T-helper 2 cell treated with Interferon-gamma antibody and Interleukin-4, amounts not matched to agents 5 μg/mL and 100 μg/mL, for 36 hours (primary cell): ENCODE measurements at regions not wholly inside any gene's neighbourhood (a gene's known extent, or its start where the extent isn't known, plus 50 kb on each side); places are given as distances from the start of the nearest gene placed in this dataset.
"Not testable (repeated sequence)": the region's sequence is repeated elsewhere in the genome, so short reads cannot be mapped to it uniquely, and the experiment has no call there.

ENCODE experiments used
- DNase-seq: peaks from one replicate; pipeline ENCODE4 v3.0.0; 2021; ENCODE audit warnings: low spot score
- H3K27ac Mint-ChIP-seq: one replicate; pipeline ENCODE4 v1.8.0; 2021; ENCODE audit warnings: mild to moderate bottlenecking, mixed read lengths
- H3K27me3 Mint-ChIP-seq: one replicate; pipeline ENCODE4 v1.8.0; 2021; ENCODE audit warnings: low read depth, mixed read lengths
- H3K36me3 Mint-ChIP-seq: one replicate; pipeline ENCODE4 v1.8.0; 2021; ENCODE audit warnings: low read depth, mixed read lengths
- H3K4me1 Mint-ChIP-seq: one replicate; pipeline ENCODE4 v1.8.0; 2021; ENCODE audit warnings: low read depth, mixed read lengths
- H3K4me3 Mint-ChIP-seq: one replicate; pipeline ENCODE4 v1.8.0; 2022; ENCODE audit warnings: mild to moderate bottlenecking, moderate library complexity, mixed read lengths
- H3K9me3 Mint-ChIP-seq: one replicate; pipeline ENCODE4 v1.8.0; 2021; ENCODE audit warnings: mixed read lengths

DNA sequence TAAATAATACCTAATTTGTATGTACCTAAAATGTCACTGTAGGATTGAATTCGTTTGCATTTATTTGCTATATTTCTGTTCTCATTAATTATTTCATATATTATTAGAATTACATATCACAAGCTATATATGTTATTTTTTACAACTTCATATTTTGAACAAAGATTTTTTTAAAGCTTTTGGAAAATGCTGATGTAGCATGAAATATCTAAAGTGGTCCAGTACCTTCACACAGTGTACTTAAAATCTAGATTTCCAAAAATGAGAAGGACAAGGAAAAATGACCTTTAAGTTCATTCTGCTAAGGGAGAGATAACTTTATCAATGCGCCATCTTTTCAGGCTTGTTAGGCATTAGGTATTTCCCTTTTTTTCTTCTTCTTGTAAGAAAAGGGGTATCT lies 71.8 kb downstream of the LARP7 start:
- no peak for DNase-seq
- Mint-ChIP-seq H3K9me3 (no peaks in the 10 kb centered on the region), H3K27me3 (peaks cover 43% of the 10 kb centered on the region), H3K27ac (no peak overlapping the region), H3K4me1 (peaks cover 20% of the 10 kb centered on the region), H3K4me3 (no peak overlapping the region), H3K36me3 (peaks cover 2% of the 10 kb centered on the region)

DNA sequence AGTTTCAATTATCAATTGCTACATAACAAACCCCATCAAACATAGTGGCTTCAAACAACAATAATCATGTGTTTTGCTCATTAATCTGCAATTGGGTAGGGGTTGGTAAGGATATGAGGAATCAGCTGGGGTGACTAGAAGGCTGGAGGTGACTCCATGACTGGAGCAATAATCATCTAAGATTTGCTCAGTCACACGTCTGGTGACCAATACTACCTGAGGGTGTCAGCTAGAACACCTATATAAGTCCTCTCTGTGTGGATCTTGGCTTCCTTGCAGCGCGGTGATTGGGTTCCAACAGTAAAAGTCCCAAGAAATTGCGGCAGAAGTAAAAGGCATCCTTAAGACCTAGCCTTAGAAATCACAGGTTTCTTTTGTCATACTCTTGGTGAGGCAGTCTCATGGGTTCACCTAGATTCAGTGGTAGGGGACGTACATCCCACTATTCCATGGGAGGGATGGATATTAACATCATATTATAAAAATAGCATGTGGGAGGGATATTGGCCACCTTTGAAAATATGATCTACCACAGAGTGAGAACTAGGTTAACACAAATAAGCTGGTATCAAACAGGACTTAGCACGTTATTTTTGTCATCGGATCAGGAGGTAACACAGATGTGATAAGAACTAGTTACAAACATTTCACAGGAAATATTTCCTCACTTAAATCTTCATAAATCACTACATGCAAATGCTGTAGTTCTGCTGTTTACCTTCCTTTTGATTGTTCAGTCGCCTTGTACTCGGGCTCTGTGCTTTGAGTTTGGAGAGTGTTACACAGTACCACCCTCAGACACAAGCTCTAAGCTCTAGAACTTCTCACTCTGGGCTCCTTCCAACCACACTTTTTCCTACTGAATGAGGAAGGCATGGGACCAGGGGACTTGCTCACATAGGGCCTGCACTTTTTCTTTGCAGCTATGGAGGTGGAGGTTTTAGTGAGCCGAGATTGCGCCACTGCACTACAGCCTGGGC lies 78.3 kb downstream of the LARP7 start:
- Mint-ChIP-seq H3K27me3 (peaks cover 9% of the 10 kb centered on the region), H3K36me3 (no peaks in the 10 kb centered on the region), H3K4me3 (no peak overlapping the region), H3K27ac (no peak overlapping the region), H3K9me3 (no peaks in the 10 kb centered on the region), H3K4me1 (no peaks in the 10 kb centered on the region)
- no peak for DNase-seq

DNA sequence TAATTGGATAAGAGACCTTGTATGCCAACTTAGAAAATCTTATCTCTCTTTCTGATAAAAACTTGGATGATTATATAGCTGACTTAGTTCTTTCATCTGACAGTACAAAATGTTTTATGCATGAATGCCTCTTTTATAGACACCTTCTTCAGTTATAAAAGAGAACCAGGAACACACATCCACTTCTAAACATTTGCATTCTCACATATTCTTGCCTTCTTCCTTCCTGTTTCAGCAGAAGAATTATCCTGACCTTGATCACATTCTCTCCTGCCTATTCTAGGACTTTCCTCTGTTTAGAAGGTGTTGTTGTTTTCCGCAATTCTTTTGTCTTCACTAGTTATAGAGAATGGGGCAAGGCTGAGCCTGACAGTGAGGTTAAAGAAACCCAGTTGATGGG lies 80.9 kb downstream of the LARP7 start:
- H3K27me3 Mint-ChIP-seq: peaks cover 17% of the 10 kb centered on the region
- H3K9me3 Mint-ChIP-seq: no peaks in the 10 kb centered on the region
- no peak overlapping the region for H3K4me3 Mint-ChIP-seq
- DNase-seq: no peak
- H3K27ac Mint-ChIP-seq: no peak overlapping the region
- H3K4me1 Mint-ChIP-seq: no peaks in the 10 kb centered on the region
- no peaks in the 10 kb centered on the region for H3K36me3 Mint-ChIP-seq

DNA sequence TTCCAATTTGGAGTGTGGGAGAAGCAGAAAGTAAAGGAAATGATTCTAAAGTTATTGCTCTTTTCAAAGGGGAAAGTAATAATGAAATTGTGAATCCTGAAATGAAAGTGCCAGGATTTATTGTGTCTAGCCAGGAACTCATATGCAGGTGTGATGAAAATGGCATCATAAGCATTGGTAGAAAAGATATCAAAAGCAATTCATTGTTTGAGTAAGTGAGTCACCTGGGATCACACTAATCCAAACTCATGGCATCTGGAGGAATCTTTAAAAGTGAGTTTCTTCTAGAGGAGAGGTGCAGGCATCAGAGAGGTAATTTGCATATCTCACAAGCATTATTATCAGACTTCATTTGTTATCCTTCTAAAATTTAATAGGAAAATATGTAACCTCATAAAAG lies 84.7 kb downstream of the LARP7 start:
- Mint-ChIP-seq H3K27ac (no peak overlapping the region), H3K36me3 (no peaks in the 10 kb centered on the region), H3K4me1 (no peaks in the 10 kb centered on the region), H3K9me3 (no peaks in the 10 kb centered on the region), H3K27me3 (peaks cover 17% of the 10 kb centered on the region), H3K4me3 (no peak overlapping the region)
- DNase-seq: no peak

DNA sequence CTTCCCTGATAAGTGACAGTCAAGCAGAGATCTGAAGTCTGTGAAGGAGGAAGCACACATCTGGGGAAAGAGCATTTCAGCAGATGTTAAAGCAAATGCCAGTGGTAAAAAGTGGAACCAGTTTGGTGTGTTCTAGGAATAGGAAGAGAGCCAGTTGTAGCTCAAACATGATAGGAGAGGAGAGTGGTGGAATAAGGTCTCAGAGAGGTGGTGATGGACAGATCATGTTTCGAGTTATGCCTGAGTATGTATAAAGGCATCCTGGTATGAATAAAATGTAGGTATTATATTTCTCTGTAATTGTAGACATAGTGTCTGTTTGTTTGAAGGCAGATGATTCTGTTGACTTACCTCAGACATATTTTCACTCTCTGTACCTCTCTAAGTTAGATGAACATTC lies 89.1 kb downstream of the LARP7 start:
- no peaks in the 10 kb centered on the region for H3K36me3 Mint-ChIP-seq
- no peak overlapping the region for H3K4me3 Mint-ChIP-seq
- no peaks in the 10 kb centered on the region for H3K9me3 Mint-ChIP-seq
- H3K27me3 Mint-ChIP-seq: peaks cover 4% of the 10 kb centered on the region
- no peak overlapping the region for H3K27ac Mint-ChIP-seq
- DNase-seq: no peak
- H3K4me1 Mint-ChIP-seq: no peaks in the 10 kb centered on the region

DNA sequence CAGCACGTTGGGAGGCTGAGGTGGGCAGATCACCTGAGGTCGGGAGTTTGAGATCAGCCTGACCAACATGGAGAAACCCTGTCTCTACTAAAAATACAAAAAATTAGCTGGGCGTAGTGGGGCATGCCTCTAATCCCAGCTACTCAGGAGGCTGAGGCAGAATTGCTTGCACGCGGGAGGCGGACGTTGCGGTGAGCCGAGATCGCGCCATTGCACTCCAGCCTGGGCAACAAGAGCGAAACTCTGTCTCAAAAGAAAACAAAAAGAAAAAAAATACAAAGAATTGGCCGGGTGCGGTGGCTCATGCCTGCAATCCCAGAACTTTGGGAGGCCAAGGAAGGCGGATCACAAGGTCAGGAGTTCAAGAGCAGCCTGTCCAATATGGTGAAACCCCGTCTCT lies 90.8 kb downstream of the LARP7 start:
- not testable (repeated sequence) for H3K27ac Mint-ChIP-seq, H3K4me1 Mint-ChIP-seq, H3K27me3 Mint-ChIP-seq, H3K4me3 Mint-ChIP-seq, H3K36me3 Mint-ChIP-seq, H3K9me3 Mint-ChIP-seq, DNase-seq

DNA sequence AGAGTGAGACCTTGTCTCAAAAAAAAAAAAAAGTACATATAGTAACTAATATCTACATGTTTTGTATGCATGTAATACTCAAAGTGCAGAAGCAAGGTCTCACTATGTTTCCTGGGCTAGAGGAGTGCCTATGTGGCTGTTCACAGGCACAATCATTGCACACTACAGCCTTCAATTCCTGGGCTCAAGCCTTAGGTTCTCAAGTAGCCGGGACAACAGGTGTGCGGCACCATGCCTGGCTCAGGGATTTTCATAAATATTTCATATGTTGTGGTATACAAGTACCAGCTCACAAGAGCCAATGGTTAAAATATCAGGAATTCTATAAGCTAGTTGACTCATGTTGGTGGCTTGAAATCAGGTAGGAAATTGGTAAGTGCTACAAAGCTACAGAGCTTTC lies 94.8 kb downstream of the LARP7 start:
- DNase-seq: no peak
- Mint-ChIP-seq H3K27me3 (no peaks in the 10 kb centered on the region), H3K4me3 (no peak overlapping the region), H3K9me3 (no peaks in the 10 kb centered on the region), H3K36me3 (no peaks in the 10 kb centered on the region), H3K27ac (no peak overlapping the region), H3K4me1 (peaks cover 10% of the 10 kb centered on the region)

DNA sequence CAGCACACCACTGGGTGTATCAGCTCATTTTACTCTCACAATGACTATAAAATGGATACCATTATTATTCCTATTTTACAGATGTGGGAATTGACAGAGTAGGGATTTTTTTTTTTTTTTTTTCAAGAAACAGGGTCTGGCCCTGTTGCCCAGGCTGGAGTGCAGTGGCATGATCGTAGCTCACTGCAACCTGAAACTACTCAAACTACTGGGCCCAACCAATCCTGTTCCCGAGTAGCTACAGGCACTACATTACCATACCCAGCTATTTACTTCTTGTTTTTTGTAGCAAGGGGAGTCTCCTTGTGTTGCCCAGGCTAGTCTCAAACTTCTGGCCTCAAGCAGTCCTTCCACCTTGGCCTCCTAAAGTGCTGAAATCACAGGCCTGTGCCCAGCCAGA lies 95.2 kb downstream of the LARP7 start:
- no peak overlapping the region for H3K4me3 Mint-ChIP-seq
- peaks cover 13% of the 10 kb centered on the region for H3K4me1 Mint-ChIP-seq
- H3K27me3 Mint-ChIP-seq: no peaks in the 10 kb centered on the region
- H3K36me3 Mint-ChIP-seq: no peaks in the 10 kb centered on the region
- no peak overlapping the region for H3K27ac Mint-ChIP-seq
- H3K9me3 Mint-ChIP-seq: no peaks in the 10 kb centered on the region
- no peak for DNase-seq

DNA sequence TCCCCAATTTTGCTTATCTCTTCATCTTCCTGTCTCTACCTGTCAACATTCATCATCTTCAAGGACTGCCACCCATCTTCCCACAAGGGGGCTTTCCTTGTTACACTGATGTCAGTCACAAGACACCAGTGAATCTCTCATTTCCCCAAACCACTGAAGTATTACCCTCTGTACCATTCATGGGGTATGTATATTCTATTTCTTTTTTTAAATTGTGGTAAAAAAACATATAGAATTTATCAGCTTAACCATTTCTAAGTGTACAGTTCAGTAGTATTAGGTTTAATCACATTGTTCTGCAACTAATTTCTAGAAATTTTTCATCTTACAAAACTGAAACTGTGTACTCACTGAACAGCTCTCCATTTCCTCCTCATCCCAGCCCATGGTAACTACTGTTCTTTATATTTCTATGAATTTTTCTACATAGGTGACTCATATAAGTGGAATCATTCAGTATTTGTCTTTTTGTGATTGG lies 98.6 kb downstream of the LARP7 start:
- Mint-ChIP-seq H3K4me3 (peak overlapping the region; percentile 37), H3K9me3 (no peaks in the 10 kb centered on the region), H3K4me1 (peaks cover 13% of the 10 kb centered on the region), H3K27ac (peak overlapping the region; percentile 45), H3K27me3 (no peaks in the 10 kb centered on the region), H3K36me3 (no peaks in the 10 kb centered on the region)
- peak; percentile 17 for DNase-seq

DNA sequence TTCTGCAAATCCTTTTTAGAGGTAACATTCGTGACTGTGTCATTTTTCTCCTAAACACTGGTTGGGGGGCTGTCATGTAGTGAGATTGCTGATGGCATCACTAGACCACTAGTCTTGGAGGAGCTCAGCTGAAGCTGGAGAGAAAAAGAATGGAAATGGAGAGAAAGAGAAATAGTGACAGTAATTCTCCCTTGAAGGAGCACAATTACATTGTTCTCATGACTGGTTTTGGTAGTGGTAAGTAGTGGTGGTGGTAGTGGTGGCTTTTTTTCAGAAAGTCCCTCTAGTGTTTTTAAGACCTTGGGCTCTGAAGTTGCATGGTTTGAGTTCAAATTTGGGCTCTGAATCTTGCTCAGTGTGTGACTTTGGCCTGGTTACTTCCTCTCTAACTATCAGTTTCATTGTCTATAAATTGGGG lies 99.8 kb downstream of the LARP7 start:
- H3K4me3 Mint-ChIP-seq: no peak overlapping the region
- no peaks in the 10 kb centered on the region for H3K36me3 Mint-ChIP-seq
- no peaks in the 10 kb centered on the region for H3K9me3 Mint-ChIP-seq
- H3K4me1 Mint-ChIP-seq: peaks cover 13% of the 10 kb centered on the region
- H3K27ac Mint-ChIP-seq: peak overlapping the region; percentile 15
- no peaks in the 10 kb centered on the region for H3K27me3 Mint-ChIP-seq
- DNase-seq: peak; percentile 6

DNA sequence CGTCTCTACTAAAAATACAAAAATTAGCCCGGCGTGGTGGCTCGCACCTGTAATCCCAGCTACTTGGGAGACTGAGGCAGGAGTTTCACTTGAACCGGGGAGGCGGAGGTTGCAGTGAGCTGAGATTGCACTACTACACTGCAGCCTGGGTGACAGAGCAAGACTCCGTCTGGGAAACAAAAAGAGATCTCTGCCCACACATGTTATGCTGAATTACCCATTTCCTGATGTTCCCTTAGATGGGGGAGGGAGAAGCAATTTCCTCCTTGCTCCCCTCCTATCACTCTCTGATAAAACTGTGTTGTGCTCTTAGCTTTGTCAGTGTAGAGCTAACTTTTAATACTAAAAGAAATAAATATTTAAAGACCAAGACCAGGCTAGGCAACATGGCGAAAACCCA lies 102.5 kb downstream of the LARP7 start:
- Mint-ChIP-seq H3K9me3 (no peaks in the 10 kb centered on the region), H3K4me3 (no peak overlapping the region), H3K36me3 (no peaks in the 10 kb centered on the region), H3K27me3 (no peaks in the 10 kb centered on the region), H3K4me1 (peaks cover 13% of the 10 kb centered on the region), H3K27ac (no peak overlapping the region)
- DNase-seq: no peak

DNA sequence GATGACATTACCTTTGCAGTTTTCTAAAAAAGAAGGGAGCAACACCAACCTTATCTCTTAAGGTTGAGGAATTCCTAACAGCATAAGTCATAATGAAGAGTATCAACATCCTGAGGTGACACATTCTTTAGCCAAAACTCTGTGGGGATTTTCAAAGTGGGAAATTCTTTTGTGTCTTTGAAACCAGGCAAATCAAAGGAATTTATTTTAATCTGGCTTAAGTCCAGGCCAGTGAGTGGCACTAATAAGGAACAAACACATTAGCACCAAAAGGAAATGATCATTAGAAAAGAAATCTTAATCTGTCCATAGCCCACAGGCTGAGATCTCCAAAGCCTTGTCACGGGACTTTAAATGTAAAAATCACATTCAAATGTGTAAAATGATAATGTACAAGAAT lies 110.1 kb downstream of the LARP7 start:
- no peaks in the 10 kb centered on the region for H3K4me1 Mint-ChIP-seq
- no peak for DNase-seq
- H3K4me3 Mint-ChIP-seq: no peak overlapping the region
- no peak overlapping the region for H3K27ac Mint-ChIP-seq
- H3K36me3 Mint-ChIP-seq: no peaks in the 10 kb centered on the region
- peaks cover 6% of the 10 kb centered on the region for H3K27me3 Mint-ChIP-seq
- H3K9me3 Mint-ChIP-seq: no peaks in the 10 kb centered on the region

DNA sequence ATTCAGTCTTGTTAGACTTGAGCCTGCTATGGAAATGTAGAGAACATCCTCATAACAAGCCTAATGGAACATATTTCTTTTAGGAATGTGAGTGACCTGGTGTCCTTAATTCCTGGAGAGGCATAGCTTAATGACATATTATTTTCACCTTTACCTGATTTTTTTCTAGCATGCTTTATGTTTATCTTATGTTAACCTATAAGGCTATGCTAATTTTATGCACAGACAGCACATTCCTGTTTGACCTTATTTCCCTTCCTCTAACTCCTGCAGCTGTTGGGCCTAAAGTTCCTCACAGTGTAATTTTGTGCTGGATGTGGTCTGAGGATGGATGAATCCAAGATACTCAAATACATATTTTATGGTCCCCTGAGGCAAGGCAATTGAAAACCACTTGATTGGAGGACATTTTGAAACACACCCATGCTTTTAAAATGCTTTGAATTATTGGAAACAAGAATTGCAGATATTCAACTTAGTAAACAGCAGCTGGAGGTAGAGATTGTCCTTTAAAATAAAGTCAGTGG lies 111.5 kb downstream of the LARP7 start:
- Mint-ChIP-seq H3K4me1 (no peaks in the 10 kb centered on the region), H3K9me3 (no peaks in the 10 kb centered on the region), H3K36me3 (no peaks in the 10 kb centered on the region), H3K4me3 (no peak overlapping the region), H3K27ac (no peak overlapping the region), H3K27me3 (peaks cover 6% of the 10 kb centered on the region)
- DNase-seq: no peak

DNA sequence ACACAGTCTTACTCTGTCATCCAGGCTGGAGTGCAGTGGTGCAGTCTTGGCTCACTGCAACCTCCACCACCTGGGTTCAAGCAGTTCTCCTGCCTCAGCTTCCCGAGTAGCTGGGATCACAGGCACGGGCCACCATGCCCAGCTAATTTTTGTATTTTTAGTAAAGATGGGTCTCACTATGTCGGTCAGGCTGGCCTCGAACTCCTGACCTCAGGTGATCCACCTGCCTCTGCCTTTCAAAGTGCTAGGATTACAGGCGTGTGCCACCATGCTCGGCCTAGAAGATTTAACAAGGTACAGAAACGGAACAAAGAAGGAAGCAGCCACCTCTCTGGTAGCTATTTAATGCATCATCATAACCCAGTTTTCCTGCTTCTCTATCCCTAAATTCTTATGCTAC lies 113.8 kb downstream of the LARP7 start:
- H3K36me3 Mint-ChIP-seq, DNase-seq, H3K4me3 Mint-ChIP-seq, H3K4me1 Mint-ChIP-seq, H3K27ac Mint-ChIP-seq, H3K9me3 Mint-ChIP-seq, H3K27me3 Mint-ChIP-seq: not testable (repeated sequence)
